Tibial nerve (tissue), 3 donors: ENCODE measurements at regions not wholly inside any gene's neighbourhood (a gene's known extent, or its start where the extent isn't known, plus 50 kb on each side); places are given as distances from the start of the nearest gene placed in this dataset.

Experiments
- POLR2A ChIP-seq, 2 donors: fragments of 450-650 bp; IDR thresholded peaks; one replicate each; pipeline ENCODE4 v1.6.1; 2017; ENCODE audit warnings: antibody characterized with exemption in 2 of 2, mild to moderate bottlenecking in 2 of 2, moderate library complexity in 2 of 2
- TF ChIP-seq, protein P1 (sequence below), 5 experiments: fragments of 200-600 bp in 3 of 5; fragments of 450-650 bp in 2 of 5; sonication (generic) in 3 of 5; IDR thresholded peaks; one replicate each; pipeline ENCODE4 v1.5.1; 2016 to 2019; ENCODE audit warnings: antibody characterized with exemption in 5 of 5, mild to moderate bottlenecking in 3 of 5, moderate library complexity in 2 of 5

DNA sequence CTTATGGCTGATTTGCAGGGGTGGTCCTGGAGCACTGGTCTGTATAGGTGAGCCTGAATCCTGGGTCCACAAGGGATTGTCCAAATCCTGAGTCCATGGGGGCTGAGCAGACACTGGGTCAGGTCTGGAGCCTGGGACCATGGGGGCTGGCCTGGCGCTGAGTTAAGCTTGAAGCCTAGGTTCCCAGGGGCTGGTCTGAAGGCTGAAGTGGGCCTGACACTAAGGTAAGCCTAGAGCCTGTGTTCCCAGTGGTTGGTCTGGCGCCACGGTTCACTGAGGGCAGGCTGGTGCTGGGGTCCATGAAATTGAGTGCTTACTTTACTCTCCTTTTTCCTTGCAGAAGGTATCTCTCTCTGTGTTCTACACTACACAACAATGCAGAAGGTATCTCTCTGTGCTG lies 155.8 kb downstream of the RBM46 start:
- TF ChIP-seq, protein P1, sequence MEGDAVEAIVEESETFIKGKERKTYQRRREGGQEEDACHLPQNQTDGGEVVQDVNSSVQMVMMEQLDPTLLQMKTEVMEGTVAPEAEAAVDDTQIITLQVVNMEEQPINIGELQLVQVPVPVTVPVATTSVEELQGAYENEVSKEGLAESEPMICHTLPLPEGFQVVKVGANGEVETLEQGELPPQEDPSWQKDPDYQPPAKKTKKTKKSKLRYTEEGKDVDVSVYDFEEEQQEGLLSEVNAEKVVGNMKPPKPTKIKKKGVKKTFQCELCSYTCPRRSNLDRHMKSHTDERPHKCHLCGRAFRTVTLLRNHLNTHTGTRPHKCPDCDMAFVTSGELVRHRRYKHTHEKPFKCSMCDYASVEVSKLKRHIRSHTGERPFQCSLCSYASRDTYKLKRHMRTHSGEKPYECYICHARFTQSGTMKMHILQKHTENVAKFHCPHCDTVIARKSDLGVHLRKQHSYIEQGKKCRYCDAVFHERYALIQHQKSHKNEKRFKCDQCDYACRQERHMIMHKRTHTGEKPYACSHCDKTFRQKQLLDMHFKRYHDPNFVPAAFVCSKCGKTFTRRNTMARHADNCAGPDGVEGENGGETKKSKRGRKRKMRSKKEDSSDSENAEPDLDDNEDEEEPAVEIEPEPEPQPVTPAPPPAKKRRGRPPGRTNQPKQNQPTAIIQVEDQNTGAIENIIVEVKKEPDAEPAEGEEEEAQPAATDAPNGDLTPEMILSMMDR (IDR thresholded peaks at IDR 0.05): no peak
- no peak for TF ChIP-seq POLR2A (IDR thresholded peaks at IDR 0.05)
